K562 (cell line): ENCODE measurements at regions not wholly inside any gene's neighbourhood (a gene's known extent, or its start where the extent isn't known, plus 50 kb on each side); places are given as distances from the start of the nearest gene placed in this dataset.

ENCODE experiments used
- ATAC-seq: fragments of 200-7000 bp; cut with Tn5 transposase; 3 replicates; pipeline ENCODE4 v1.9.1; 2020; ENCODE audit warnings: moderate library complexity
- BruUV-seq: library from RNA; stranded (reverse); fragments of 400-500 nt; replicated peaks from 2 replicates; lab custom pipeline; 2021; lab: Mats Ljungman, UMichigan
- CTCF ChIA-PET: fragments of 300-600 bp; formaldehyde crosslinking; extraction: SDS; loops from one replicate; lab custom pipeline; 2021; ENCODE audit warnings: low intra/inter-chr PET ratio; lab: Yijun Ruan, JAX
- POLR2A ChIA-PET: fragments of 300-600, 350-650 bp; sonication (Branson Sonifier 250); formaldehyde crosslinking; extraction: SDS; loops from one replicate; lab custom pipeline; 2021; ENCODE audit warnings: antibody characterized with exemption, inconsistent platforms; lab: Yijun Ruan, JAX
- DNase-seq, 4 experiments: peaks; one replicate each; pipeline versions ENCODE4 v3.0.0 to v3.0.0-alpha.2; 2011 to 2018; ENCODE audit warnings: low spot score in 3 of 4, mixed read lengths in 3 of 4; ENCODE audit errors: extremely low read depth in 1 of 4
- FAIRE-seq: peaks from 2 replicates; lab custom pipeline; 2011; peaks lifted over from hg19 to GRCh38; lab: Jason Lieb, UNC
- H2AFZ ChIP-seq: 2 replicates; pipeline ENCODE4 v1.6.0; 2011; ENCODE audit warnings: low read depth, low read length, control low read depth, inconsistent platforms
- H3K27ac ChIP-seq: fragments of 200-600 bp; 3 replicates; pipeline ENCODE4 v1.8.0; 2011; ENCODE audit warnings: low read depth, mild to moderate bottlenecking, control low read depth, inconsistent platforms, low read length, moderate library complexity, mixed read lengths; ENCODE audit errors: extremely low read depth
- H3K27me3 ChIP-seq, 2 experiments: fragments of 300-600 bp in 1 of 2; 2 replicates in 1 of 2; 3 replicates in 1 of 2; pipeline versions ENCODE4 v1.6.0 to v1.8.0; 2011; ENCODE audit warnings: inconsistent platforms in 2 of 2, low read length in 2 of 2, mild to moderate bottlenecking in 1 of 2, mixed read lengths in 1 of 2, moderate library complexity in 1 of 2; ENCODE audit not compliant: control insufficient read depth in 2 of 2, insufficient read depth in 2 of 2
- H3K36me3 ChIP-seq: fragments of 300-600 bp; 3 replicates; pipeline ENCODE4 v1.8.0; 2011; ENCODE audit warnings: mild to moderate bottlenecking, low read length, inconsistent platforms; ENCODE audit not compliant: control insufficient read depth, insufficient read depth
- H3K4me1 ChIP-seq, 2 experiments: fragments of 200-600 bp in 1 of 2; replicated peaks in 1 of 2; 2 replicates in 1 of 2; 3 replicates in 1 of 2; pipeline versions ENCODE4 v1.5.1 to v1.8.0; 2011; ENCODE audit warnings: inconsistent platforms in 2 of 2, low read length in 2 of 2, mild to moderate bottlenecking in 1 of 2, mixed read lengths in 1 of 2, moderate library complexity in 1 of 2; ENCODE audit not compliant: control insufficient read depth in 2 of 2, insufficient read depth in 2 of 2
- H3K4me2 ChIP-seq: 2 replicates; pipeline ENCODE4 v1.6.1; 2011; ENCODE audit warnings: low read length, control low read depth, inconsistent platforms, mixed read lengths; ENCODE audit not compliant: insufficient read depth
- H3K4me3 ChIP-seq: fragments of 200-600 bp; sonication (generic), shearing (Covaris generic); 2 replicates; pipeline ENCODE4 v1.5.1; 2016; ENCODE audit warnings: control low read depth, inconsistent platforms
- H3K79me2 ChIP-seq: fragments of 200-600 bp; 3 replicates; pipeline ENCODE4 v1.8.0; 2011; ENCODE audit warnings: low read length, inconsistent platforms; ENCODE audit not compliant: control insufficient read depth, insufficient read depth
- H3K9ac ChIP-seq, 2 experiments: 2 replicates each; pipeline versions ENCODE4 v1.6.0 to v1.6.1; 2011; ENCODE audit warnings: low read depth in 2 of 2, low read length in 2 of 2, control low read depth in 1 of 2, inconsistent platforms in 1 of 2, mild to moderate bottlenecking in 1 of 2, mixed read lengths in 1 of 2; ENCODE audit not compliant: insufficient read depth in 1 of 2
- H3K9me1 ChIP-seq: one replicate; pipeline ENCODE4 v1.6.0; 2011; ENCODE audit warnings: inconsistent platforms, mild to moderate bottlenecking, low read length, moderate library complexity; ENCODE audit not compliant: control insufficient read depth, insufficient read depth
- H3K9me3 ChIP-seq: replicated peaks from 2 replicates; pipeline ENCODE4 v1.5.1; 2011; ENCODE audit warnings: low read depth, low read length, inconsistent platforms; ENCODE audit not compliant: control insufficient read depth, insufficient read depth
- H4K20me1 ChIP-seq: replicated peaks from 2 replicates; pipeline ENCODE4 v1.6.1; 2011; ENCODE audit warnings: low read length, inconsistent platforms, mixed read lengths; ENCODE audit not compliant: control insufficient read depth, insufficient read depth
- ETV6 ChIP-seq, 3 experiments: fragments of 150-350 bp in 1 of 3; sonication (generic) in 1 of 3; formaldehyde crosslinking in 1 of 3; IDR thresholded peaks; 2 replicates each; pipeline versions ENCODE4 v1.6.1 to v1.8.0; 2014 to 2022; ENCODE audit warnings: borderline replicate concordance in 2 of 3, low read depth in 2 of 3, antibody characterized with exemption in 1 of 3, low read length in 1 of 3, mild to moderate bottlenecking in 1 of 3, missing genetic modification reagents in 1 of 3
- FIP1L1 ChIP-seq: fragments of 200-400 bp; formaldehyde crosslinking; IDR thresholded peaks from 2 replicates; pipeline ENCODE4 v1.6.1; 2018; ENCODE audit warnings: mild to moderate bottlenecking, low read depth, low read length; ENCODE audit not compliant: poor library complexity, severe bottlenecking
- HES1 ChIP-seq: fragments of 450-650 bp; IDR thresholded peaks from 2 replicates; pipeline ENCODE4 v1.6.1; 2016; ENCODE audit warnings: low read depth, mild to moderate bottlenecking, moderate library complexity
- ILK ChIP-seq: fragments of 450-650 bp; IDR thresholded peaks from 2 replicates; pipeline ENCODE4 v1.6.1; 2016; ENCODE audit warnings: missing genetic modification characterization, low read depth, mild to moderate bottlenecking, missing compliant biosample characterization, moderate library complexity, borderline replicate concordance
- MBD1 ChIP-seq: fragments of 250-450 bp; sonication (Bioruptor Pico); IDR thresholded peaks from 2 replicates; pipeline ENCODE4 v1.8.0; 2022; ENCODE audit warnings: inconsistent platforms
- MYBL2 ChIP-seq, 2 experiments: fragments of 450-650 bp in 1 of 2; sonication (generic) in 1 of 2; formaldehyde crosslinking in 1 of 2; IDR thresholded peaks; 2 replicates each; pipeline versions ENCODE4 v1.6.1 to v1.8.1; 2017 to 2022; ENCODE audit warnings: borderline replicate concordance in 1 of 2, inconsistent platforms in 1 of 2, low read depth in 1 of 2, mild to moderate bottlenecking in 1 of 2, missing genetic modification reagents in 1 of 2, moderate library complexity in 1 of 2
- PURB ChIP-seq: sonication (generic); formaldehyde crosslinking; IDR thresholded peaks from 2 replicates; pipeline ENCODE4 v1.9.0; 2021; ENCODE audit warnings: low read depth, mild to moderate bottlenecking, missing genetic modification reagents
- THRAP3 ChIP-seq: fragments of 450-650 bp; IDR thresholded peaks from 2 replicates; pipeline ENCODE4 v1.6.1; 2016; ENCODE audit warnings: mild to moderate bottlenecking, inconsistent platforms, borderline replicate concordance
- THRB ChIP-seq: fragments of 450-650 bp; formaldehyde crosslinking; conservative IDR thresholded peaks from 2 replicates; pipeline ENCODE4 v1.4.0; 2022; ENCODE audit warnings: mild to moderate bottlenecking, missing genetic modification characterization
- ZC3H8 ChIP-seq: fragments of 450-650 bp; IDR thresholded peaks from 2 replicates; pipeline ENCODE4 v1.6.1; 2017
- WGBS: fragments of 100-300 bp; shearing (Covaris generic); methylation state at CpG from one replicate; pipeline ENCODE4 v1.1.6; 2016; ENCODE audit warnings: low coverage, mixed read lengths; ENCODE audit not compliant: insufficient coverage; ENCODE audit errors: missing lambda C conversion rate; 5-methylcytosine and 5-hydroxymethylcytosine counted together
- in situ Hi-C: fragments of 300-500 bp; cut with MboI; formaldehyde crosslinking; loops from 4 replicates; pipeline ENCODE4 v1.15.0; 2018; ENCODE audit warnings: inconsistent platforms, mixed read lengths
- intact Hi-C: fragments of 100-400 bp; cut with micrococcal nuclease; formaldehyde crosslinking; loops from 2 replicates; pipeline ENCODE4 v1.14.2; 2022
- TF ChIP-seq, protein P1 (sequence below): fragments of 250-450 bp; sonication (Bioruptor Pico); IDR thresholded peaks from 2 replicates; pipeline ENCODE4 v1.4.0; 2020

DNA sequence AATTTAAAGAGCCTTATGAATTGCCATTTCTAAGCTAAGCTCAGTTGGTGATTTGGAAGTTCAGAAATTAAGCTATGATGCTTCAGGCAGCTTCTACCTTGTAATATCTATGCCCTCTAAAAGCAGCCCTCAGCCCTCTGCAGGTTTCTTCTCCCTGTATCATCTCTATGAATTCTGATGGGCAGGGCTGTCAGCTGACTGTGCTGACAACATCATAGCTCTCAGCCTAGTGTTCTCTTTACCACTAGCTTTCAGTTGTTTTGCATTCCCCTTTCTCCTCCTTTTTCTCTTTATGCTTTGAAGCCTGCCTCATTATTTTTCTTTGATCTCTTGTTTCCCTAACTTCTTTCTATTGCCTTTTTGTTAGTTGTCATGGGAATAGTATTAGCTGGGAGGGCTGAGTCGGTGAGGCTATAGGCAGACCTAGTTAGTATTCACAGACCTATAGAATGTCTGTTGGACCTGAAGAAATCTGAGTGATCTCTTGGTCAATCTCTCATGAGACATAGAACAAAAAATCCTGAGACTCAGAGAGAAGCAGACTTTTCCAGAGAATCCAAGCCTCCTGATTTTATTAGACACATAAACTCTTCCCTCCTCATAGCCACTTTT is 535.4 kb downstream of the RAB38 start:
- Histone ChIP-seq H3K27me3 (no peaks in the 10 kb centered on the region), H3K9me3 (no peaks in the 10 kb centered on the region; the same call in 1 of the 2 replicates), H3K4me1 (no peaks in the 10 kb centered on the region), H3K36me3 (no peaks in the 10 kb centered on the region), H3K9me1 (no peaks in the 10 kb centered on the region), H4K20me1 (no peaks in the 10 kb centered on the region), H3K79me2 (no peaks in the 10 kb centered on the region), H3K4me2 (no peak overlapping the region), H3K27ac (no peak overlapping the region), H3K4me3 (no peak overlapping the region), H3K9ac (no peak overlapping the region), H2AFZ (no peak overlapping the region)
- no peak for TF ChIP-seq PURB (CRISPR knock-in tag)
- no peak for TF ChIP-seq FIP1L1
- TF ChIP-seq HES1, result no peak
- no peak for TF ChIP-seq ZC3H8
- no peak for TF ChIP-seq MYBL2 (IDR thresholded peaks at IDR 0.05; ENCODE audit: low read depth)
- no peak for TF ChIP-seq MYBL2 (CRISPR knock-in tag; IDR thresholded peaks at IDR 0.05; ENCODE audit: borderline replicate concordance)
- no peak for TF ChIP-seq MBD1 (CRISPR knock-in tag)
- TF ChIP-seq ETV6 (IDR thresholded peaks at IDR 0.05; ENCODE audit: borderline replicate concordance in 1 of 2, low read depth in 2 of 2, low read length in 1 of 2), result no peak
- TF ChIP-seq ETV6 (CRISPR knock-in tag; IDR thresholded peaks at IDR 0.05; ENCODE audit: borderline replicate concordance), result no peak
- TF ChIP-seq THRB (CRISPR knock-in tag), result no peak
- TF ChIP-seq ILK (tag), result no peak
- TF ChIP-seq, protein P1, sequence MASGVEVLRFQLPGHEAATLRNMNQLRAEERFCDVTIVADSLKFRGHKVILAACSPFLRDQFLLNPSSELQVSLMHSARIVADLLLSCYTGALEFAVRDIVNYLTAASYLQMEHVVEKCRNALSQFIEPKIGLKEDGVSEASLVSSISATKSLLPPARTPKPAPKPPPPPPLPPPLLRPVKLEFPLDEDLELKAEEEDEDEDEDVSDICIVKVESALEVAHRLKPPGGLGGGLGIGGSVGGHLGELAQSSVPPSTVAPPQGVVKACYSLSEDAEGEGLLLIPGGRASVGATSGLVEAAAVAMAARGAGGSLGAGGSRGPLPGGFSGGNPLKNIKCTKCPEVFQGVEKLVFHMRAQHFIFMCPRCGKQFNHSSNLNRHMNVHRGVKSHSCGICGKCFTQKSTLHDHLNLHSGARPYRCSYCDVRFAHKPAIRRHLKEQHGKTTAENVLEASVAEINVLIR (CRISPR knock-in tag), result no peak
- no peak for TF ChIP-seq THRAP3
- ATAC-seq, result no peak
- DNase-seq, result no peak
- CTCF ChIA-PET, result no interaction called here
- POLR2A ChIA-PET, result no interaction called here
- 0% methylated on average over 1 of the region's 1 CpG for WGBS
- in situ Hi-C loops, result no loop called here
- intact Hi-C loops, result no loop called here
- no peak for FAIRE-seq
- no TSS peak for BruUV-seq
